ENCODE measurements at regions not wholly inside any gene's neighbourhood (a gene's known extent, or its start where the extent isn't known, plus 50 kb on each side); places are given as distances from the start of the nearest gene placed in this dataset.
"Not testable (repeated sequence)": the region's sequence is repeated elsewhere in the genome, so short reads cannot be mapped to it uniquely, and the experiment has no call there.

DNA sequence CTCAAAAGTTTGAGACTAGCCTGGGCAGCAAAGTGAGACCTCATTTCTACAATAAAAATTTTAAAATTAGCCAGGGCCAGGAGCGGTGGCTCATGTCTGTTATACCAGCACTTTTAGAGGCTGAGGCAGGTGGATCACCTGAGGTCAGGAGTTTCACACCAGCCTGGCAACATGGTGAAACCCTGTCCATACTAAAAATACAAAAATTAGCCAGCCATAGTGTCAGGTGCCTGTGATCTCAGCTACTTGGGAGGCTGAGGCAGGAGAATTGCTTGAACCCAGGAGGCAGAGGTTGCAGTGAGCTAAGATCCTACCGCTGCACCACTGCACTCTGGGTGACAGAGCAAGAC is 85.1 kb upstream of the MAP4 start:
- not testable (repeated sequence) for DNase-seq (ENCODE audit: low spot score)

GRCh38 chr3:48092270-48092669 is 76.1 kb upstream of the MAP4 start:
- DNase-seq (ENCODE audit: low spot score) = no peak

- DNase-seq (ENCODE audit: low spot score) = no peak
These were observed 74.1 kb upstream of the MAP4 start for GRCh38 chr3:48090166-48090939.

- peak; percentile 98 for DNase-seq (ENCODE audit: low spot score)
These were observed 72.7 kb upstream of the MAP4 start for GRCh38 chr3:48088749-48089466.

GRCh38 chr3:48088056-48088748 is 72.0 kb upstream of the MAP4 start:
- DNase-seq (ENCODE audit: low spot score) = peak; percentile 31

DNA sequence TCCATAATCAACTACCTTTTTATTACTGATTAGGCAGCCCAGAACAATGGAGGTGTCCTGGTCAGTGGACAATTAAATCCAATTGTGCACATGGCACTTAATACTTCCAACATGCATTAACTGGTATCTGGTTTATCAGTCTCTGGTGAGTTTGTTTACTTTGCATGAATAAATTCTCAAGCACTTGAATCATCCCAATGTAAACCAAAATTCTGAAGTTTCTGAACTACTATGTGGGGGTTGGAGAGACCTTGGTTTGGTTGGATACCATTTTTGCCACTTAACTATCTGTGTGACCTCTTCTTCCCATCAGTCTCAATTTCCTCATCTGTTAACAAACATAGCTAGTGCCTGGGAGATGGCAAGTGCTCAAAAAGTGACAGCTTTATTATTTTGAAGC is 70.5 kb upstream of the MAP4 start:
- peak; percentile 16 for DNase-seq (ENCODE audit: low spot score)

DNA sequence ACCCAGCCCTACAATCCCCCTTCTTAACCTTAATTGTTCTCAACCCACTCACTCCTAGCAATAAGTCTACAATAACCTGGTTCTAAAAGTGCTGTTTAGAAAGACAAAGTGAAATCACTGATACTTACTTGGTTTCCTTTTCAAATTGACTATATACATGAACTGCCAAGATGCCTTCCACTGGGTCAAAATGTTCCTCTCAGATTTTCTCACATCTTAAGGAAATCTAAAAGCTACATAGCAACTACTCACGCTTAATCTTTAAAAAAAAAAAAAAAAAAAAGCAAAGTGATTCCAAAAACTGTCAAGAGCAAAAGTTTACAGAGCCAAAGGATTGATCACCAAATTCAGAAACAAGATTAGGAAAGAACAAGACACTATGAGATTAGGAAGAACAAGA is 68.7 kb upstream of the MAP4 start:
- DNase-seq (ENCODE audit: low spot score) = no peak

GRCh38 chr3:48084170-48084569 is 68.0 kb upstream of the MAP4 start:
- no peak for DNase-seq (ENCODE audit: low spot score)

DNA sequence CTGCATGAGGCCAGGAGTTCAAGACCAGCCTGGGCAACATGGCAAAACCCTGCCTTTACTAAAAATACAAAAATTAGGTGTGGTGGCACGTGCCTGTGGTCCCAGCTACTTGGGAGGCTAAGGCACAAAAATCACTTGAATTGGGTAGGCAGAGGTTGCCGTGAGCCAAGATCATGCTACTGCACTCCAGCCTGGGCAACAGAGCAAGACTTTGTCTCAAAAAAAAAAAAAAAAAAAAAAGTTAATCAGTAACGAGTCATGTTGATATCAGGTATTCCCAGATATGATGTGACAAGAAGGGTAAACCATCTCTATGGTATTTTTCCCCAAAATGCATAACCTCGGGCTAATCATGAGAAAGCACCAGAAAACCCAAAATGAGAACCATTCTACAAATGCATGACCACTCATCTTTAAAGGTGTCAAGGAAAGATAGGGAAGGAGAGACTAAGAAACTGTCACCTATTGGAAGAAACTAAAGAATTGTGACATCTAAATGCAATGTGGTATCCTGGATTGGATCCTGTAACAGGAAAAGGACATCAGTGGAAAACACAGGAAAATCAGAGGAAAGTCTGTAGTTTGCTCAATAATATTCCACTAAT is 66.5 kb upstream of the MAP4 start:
- DNase-seq (ENCODE audit: low spot score) = no peak

GRCh38 chr3:48077815-48078214 is 61.6 kb upstream of the MAP4 start:
- DNase-seq (ENCODE audit: low spot score) = peak; percentile 43

GRCh38 chr3:48070030-48070429 is 53.8 kb upstream of the MAP4 start:
- DNase-seq (ENCODE audit: low spot score) = no peak

- DNase-seq (ENCODE audit: low spot score) = no peak
These were observed 53.1 kb upstream of the MAP4 start for GRCh38 chr3:48069339-48069738.

GRCh38 chr3:48068886-48069285 is 52.7 kb upstream of the MAP4 start:
- no peak for DNase-seq (ENCODE audit: low spot score)

- DNase-seq (ENCODE audit: low spot score) = not testable (repeated sequence)
These were observed 52.1 kb upstream of the MAP4 start for GRCh38 chr3:48068320-48068719.

GRCh38 chr3:48067271-48067670 is 51.1 kb upstream of the MAP4 start:
- DNase-seq (ENCODE audit: low spot score) = no peak

All from GM03348 (cell line).